ENCODE measurements at regions not wholly inside any gene's neighbourhood (a gene's known extent, or its start where the extent isn't known, plus 50 kb on each side); places are given as distances from the start of the nearest gene placed in this dataset.
"Not testable (repeated sequence)": the region's sequence is repeated elsewhere in the genome, so short reads cannot be mapped to it uniquely, and the experiment has no call there.

DNA sequence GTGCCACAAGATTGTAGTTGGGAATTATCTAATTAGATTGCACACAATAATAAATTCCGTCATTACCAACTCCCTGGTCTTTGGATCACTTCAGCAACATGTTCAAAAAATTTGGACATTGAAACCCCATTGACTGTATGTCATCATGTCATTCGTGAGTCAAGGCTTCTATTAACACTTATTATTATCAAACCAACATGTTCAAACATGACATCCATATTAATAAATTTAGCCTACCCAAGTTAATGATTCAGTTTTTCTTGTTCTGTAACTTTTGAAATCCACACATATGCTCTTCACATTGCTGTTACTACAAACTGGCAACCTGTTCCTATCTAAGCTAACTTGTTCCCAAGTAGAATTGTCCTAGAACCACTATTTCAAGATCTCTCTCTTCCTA, 1142.7 kb upstream of the SLC39A10 start:
- H3K27ac ChIP-seq: no peak overlapping the region
- 36% methylated on average over 2 of the region's 2 CpGs for WGBS

DNA sequence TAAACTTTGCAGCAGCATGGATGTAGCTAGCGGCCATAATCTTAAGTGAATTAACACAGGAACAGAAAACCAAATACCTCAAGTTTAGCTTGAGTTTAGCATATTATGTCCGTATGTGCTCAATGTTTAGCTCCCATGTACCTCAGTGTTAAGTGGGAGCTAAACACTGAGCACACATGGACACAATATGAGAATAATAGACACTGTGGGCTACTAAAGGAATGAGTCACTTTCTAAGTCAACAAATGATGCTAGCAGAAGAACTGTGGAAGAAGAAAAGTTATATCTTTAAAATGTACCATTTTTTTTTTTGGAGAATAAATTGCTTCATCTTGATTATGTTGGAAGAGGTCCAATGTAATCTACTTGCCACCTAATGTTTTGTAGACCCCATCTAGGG, 1146.0 kb upstream of the SLC39A10 start:
- not testable (repeated sequence) for DNase-seq (ENCODE audit: low spot score in 2 of 2); H3K4me3 ChIP-seq; H3K4me1 ChIP-seq; H3K36me3 ChIP-seq; H3K27ac ChIP-seq; H3K9me3 ChIP-seq; H3K27me3 ChIP-seq
- 80% methylated on average over 2 of the region's 2 CpGs for WGBS

More for the DNA sequence above, 1142.7 kb upstream of the SLC39A10 start:
- TF ChIP-seq POLR2AphosphoS5 (IDR thresholded peaks at IDR 0.05) (no peak), POLR2A (IDR thresholded peaks at IDR 0.05) (no peak), EP300 (IDR thresholded peaks at IDR 0.05) (no peak)
- TF ChIP-seq, protein P1, sequence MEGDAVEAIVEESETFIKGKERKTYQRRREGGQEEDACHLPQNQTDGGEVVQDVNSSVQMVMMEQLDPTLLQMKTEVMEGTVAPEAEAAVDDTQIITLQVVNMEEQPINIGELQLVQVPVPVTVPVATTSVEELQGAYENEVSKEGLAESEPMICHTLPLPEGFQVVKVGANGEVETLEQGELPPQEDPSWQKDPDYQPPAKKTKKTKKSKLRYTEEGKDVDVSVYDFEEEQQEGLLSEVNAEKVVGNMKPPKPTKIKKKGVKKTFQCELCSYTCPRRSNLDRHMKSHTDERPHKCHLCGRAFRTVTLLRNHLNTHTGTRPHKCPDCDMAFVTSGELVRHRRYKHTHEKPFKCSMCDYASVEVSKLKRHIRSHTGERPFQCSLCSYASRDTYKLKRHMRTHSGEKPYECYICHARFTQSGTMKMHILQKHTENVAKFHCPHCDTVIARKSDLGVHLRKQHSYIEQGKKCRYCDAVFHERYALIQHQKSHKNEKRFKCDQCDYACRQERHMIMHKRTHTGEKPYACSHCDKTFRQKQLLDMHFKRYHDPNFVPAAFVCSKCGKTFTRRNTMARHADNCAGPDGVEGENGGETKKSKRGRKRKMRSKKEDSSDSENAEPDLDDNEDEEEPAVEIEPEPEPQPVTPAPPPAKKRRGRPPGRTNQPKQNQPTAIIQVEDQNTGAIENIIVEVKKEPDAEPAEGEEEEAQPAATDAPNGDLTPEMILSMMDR (IDR thresholded peaks at IDR 0.05): no peak
- Histone ChIP-seq H3K9me3 (no peaks in the 10 kb centered on the region), H3K27me3 (no peaks in the 10 kb centered on the region), H3K4me3 (no peak overlapping the region), H3K36me3 (no peaks in the 10 kb centered on the region), H3K4me1 (no peaks in the 10 kb centered on the region)
- DNase-seq (ENCODE audit: low spot score in 2 of 2): no peak

DNA sequence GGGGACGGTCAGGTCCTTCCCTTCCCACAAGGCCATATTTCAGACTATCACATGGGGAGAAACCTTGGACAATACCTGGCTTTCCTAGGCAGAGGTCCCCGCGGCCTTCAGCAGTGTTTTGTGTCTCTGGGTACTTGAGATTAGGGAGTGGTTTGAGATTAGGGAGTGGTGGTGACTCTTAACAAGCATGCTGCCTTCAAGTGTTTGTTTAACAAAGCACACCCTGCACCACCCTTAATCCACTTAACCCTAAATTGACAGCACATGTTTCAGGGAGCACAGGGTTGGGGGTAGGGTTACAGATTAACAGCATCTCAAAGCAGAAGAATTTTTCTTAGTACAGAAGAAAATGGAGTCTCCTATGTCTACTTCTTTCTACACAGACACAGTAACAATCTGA, 1152.2 kb upstream of the SLC39A10 start:
- DNase-seq (ENCODE audit: low spot score in 2 of 2); H3K27ac ChIP-seq; H3K4me3 ChIP-seq; H3K36me3 ChIP-seq; H3K9me3 ChIP-seq; H3K4me1 ChIP-seq; H3K27me3 ChIP-seq: not testable (repeated sequence)
- 67% methylated on average over 3 of the region's 3 CpGs for WGBS

DNA sequence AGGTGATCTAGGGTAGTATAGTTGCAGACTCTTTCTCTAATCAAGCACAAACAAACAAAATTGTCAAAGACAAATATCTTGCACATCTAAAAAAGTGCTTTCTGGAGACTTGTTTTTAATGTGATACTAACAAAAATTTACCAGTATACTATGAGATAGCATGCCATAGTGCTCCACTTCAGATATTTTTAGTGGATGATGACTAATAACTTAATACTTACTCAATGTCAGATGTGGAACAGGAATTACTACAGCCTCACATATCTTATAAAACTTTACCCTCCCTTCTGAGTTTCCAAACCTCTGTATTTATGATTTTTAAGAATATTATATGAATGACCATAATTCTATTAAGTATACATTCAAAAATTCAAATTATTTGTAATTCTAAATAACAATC, 1162.0 kb upstream of the SLC39A10 start:
- no peaks in the 10 kb centered on the region for H3K36me3 ChIP-seq
- H3K27me3 ChIP-seq: no peaks in the 10 kb centered on the region
- no peak overlapping the region for H3K27ac ChIP-seq
- H3K9me3 ChIP-seq: no peaks in the 10 kb centered on the region
- H3K4me1 ChIP-seq: no peaks in the 10 kb centered on the region
- no peak overlapping the region for H3K4me3 ChIP-seq
- no peak for DNase-seq (ENCODE audit: low spot score in 2 of 2)
- TF ChIP-seq POLR2AphosphoS5 (IDR thresholded peaks at IDR 0.05) (no peak), POLR2A (IDR thresholded peaks at IDR 0.05) (no peak), EP300 (IDR thresholded peaks at IDR 0.05) (no peak)
- TF ChIP-seq, protein P1 (IDR thresholded peaks at IDR 0.05): no peak

DNA sequence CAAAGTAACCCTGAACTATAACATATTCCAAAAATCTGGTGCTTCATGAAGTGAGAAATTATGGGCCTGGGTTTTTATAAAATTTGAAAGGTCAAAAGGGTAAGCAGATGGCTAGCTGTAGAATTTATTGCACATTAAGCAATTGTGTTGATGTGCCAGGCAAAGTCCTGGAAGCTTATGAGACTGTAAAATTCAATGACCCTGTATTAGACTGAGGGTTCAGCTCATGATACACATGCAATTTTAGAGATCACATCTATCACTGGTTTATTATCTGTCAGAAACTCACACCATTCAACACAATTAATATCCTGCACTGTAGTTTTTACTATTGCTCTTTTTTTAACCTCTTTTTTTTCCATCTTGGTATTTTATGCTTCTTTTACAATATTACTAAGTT, 1162.6 kb upstream of the SLC39A10 start:
- H3K4me1 ChIP-seq: no peaks in the 10 kb centered on the region
- no peak overlapping the region for H3K27ac ChIP-seq
- H3K36me3 ChIP-seq: no peaks in the 10 kb centered on the region
- no peak overlapping the region for H3K4me3 ChIP-seq
- no peaks in the 10 kb centered on the region for H3K9me3 ChIP-seq
- no peak for TF ChIP-seq EP300 (IDR thresholded peaks at IDR 0.05)
- TF ChIP-seq POLR2A (IDR thresholded peaks at IDR 0.05): no peak
- TF ChIP-seq POLR2AphosphoS5 (IDR thresholded peaks at IDR 0.05): no peak
- TF ChIP-seq, protein P1 (IDR thresholded peaks at IDR 0.05): no peak
- DNase-seq (ENCODE audit: low spot score in 2 of 2): no peak
- no peaks in the 10 kb centered on the region for H3K27me3 ChIP-seq

DNA sequence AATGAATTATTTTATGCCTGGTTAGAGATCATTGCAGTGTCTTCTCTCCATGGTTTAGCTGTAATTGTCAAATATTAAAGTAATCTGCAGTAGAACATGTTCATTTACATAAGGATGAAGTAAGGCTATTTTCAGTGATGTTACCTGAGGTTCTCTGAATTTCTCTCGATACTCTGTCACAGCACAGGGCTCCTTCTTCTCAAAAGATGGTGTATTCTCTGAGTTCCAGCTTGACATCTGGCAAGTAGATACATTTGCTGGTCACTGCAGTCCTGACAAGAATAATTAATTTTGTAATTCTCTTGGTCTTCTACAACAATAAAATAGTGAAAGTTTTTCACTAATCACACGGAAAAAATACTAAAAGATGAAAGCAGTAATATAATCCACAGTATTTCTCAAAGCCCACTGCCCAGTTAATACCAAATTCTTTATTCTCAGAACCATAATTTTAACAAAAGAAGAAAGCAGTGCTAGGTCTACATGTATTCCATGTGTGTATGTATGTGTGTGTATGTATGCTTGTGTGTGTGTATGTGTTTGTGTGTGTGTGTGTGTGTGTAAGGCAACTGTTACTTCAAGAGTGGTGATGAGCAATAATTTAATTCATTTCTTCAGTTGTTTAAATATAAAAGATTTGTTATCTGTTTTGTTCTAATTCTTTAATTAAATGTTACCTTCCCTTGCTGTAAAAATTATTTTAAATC, 1165.5 kb upstream of the SLC39A10 start:
- Histone ChIP-seq H3K4me3 (no peak overlapping the region), H3K4me1 (no peaks in the 10 kb centered on the region), H3K36me3 (no peaks in the 10 kb centered on the region), H3K27me3 (no peaks in the 10 kb centered on the region), H3K27ac (no peak overlapping the region), H3K9me3 (no peaks in the 10 kb centered on the region)
- WGBS: 72% methylated on average over 2 of the region's 2 CpGs
- TF ChIP-seq, protein P1 (IDR thresholded peaks at IDR 0.05): no peak
- no peak for TF ChIP-seq POLR2A (IDR thresholded peaks at IDR 0.05)
- no peak for TF ChIP-seq POLR2AphosphoS5 (IDR thresholded peaks at IDR 0.05)
- no peak for DNase-seq (ENCODE audit: low spot score in 2 of 2)

Measured in suprapubic skin (tissue), 4 donors.